Osteoblast (primary cell): ENCODE measurements at regions not wholly inside any gene's neighbourhood (a gene's known extent, or its start where the extent isn't known, plus 50 kb on each side); places are given as distances from the start of the nearest gene placed in this dataset.

Experiments used
- DNase-seq: peaks from one replicate; pipeline ENCODE4 v3.0.0; 2011; ENCODE audit warnings: low spot score, mixed read lengths; ENCODE audit not compliant: insufficient read length; ENCODE audit errors: missing footprints
- H2AFZ ChIP-seq: 2 replicates; pipeline ENCODE4 v1.6.0; 2011; ENCODE audit warnings: mild to moderate bottlenecking, low read length
- H3K27ac ChIP-seq: 2 replicates; pipeline ENCODE4 v1.5.1; 2011; ENCODE audit warnings: mild to moderate bottlenecking, low read depth, low read length, moderate library complexity
- H3K27me3 ChIP-seq: 2 replicates; pipeline ENCODE4 v1.6.0; 2012; ENCODE audit warnings: mild to moderate bottlenecking, control low read depth, inconsistent platforms, low read length, moderate library complexity; ENCODE audit not compliant: insufficient read depth
- H3K36me3 ChIP-seq: 2 replicates; pipeline ENCODE4 v1.5.1; 2011; ENCODE audit warnings: mild to moderate bottlenecking, low read length, control low read depth, moderate library complexity; ENCODE audit not compliant: insufficient read depth
- H3K4me1 ChIP-seq: 2 replicates; pipeline ENCODE4 v1.5.1; 2011; ENCODE audit warnings: mild to moderate bottlenecking, low read length, control low read depth, moderate library complexity; ENCODE audit not compliant: insufficient read depth
- H3K4me2 ChIP-seq: 2 replicates; pipeline ENCODE4 v1.6.0; 2011; ENCODE audit warnings: mild to moderate bottlenecking, low read length; ENCODE audit not compliant: insufficient read depth
- H3K4me3 ChIP-seq: fragments of 200-600 bp; sonication (generic); 3 replicates; pipeline ENCODE4 v1.5.1; 2012; ENCODE audit warnings: mild to moderate bottlenecking, low read length, inconsistent platforms; ENCODE audit not compliant: insufficient read depth
- H3K79me2 ChIP-seq: 2 replicates; pipeline ENCODE4 v1.6.0; 2012; ENCODE audit warnings: mild to moderate bottlenecking, low read length, control low read depth, inconsistent platforms; ENCODE audit not compliant: insufficient read depth
- H3K9me3 ChIP-seq: 2 replicates; pipeline ENCODE4 v1.5.1; 2011; ENCODE audit warnings: low read depth, low read length, control low read depth
- H4K20me1 ChIP-seq: 2 replicates; pipeline ENCODE4 v1.6.0; 2012; ENCODE audit warnings: mild to moderate bottlenecking, low read length, control low read depth; ENCODE audit not compliant: insufficient read depth
- CTCF ChIP-seq: IDR thresholded peaks from 2 replicates; pipeline ENCODE4 v1.5.1; 2011; ENCODE audit warnings: mild to moderate bottlenecking, low read depth, low read length, moderate library complexity; ENCODE audit errors: extremely low read depth

DNA sequence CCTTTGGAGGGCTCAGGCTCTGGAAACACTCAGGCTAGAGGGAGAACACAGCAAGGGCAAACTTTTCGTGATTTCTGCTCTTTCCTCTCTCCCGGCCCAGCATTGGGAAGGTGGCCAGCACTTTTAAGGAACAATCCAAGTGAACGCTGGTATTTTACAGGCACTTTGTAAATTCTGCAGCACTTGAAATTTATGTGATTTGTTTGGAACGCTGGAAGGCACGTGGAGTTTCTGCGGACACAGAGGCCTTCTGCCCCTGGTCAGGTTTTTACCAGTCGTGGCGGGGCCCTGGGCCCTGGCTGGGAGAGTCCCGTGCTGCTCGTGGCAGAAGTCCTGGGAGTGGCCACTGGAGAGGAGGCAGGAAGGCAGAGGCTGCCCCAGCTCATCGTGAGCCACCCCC, 188.6 kb downstream of the ENGASE start:
- DNase-seq: no peak
- no peaks in the 10 kb centered on the region for H4K20me1 ChIP-seq

DNA sequence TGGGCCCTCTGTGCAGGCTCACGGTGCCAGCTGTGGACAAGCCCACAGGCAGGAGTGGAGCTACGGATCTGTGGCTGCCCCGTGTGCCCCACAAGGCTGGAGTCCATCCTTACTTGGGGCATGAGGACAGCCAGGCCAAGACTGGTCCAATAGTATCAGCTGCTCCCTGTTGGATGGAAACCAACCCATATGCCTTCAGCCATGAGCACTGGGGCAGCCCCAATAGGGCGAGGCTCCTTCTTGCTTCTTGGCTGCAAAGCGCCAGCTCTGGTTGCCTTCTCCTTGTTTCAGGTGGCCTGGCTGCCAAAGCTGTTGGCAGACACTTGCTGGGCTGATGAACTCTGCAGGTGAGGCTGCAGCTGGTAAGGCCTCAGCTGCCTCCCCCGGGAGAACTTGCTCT, 188.0 kb downstream of the ENGASE start:
- H3K4me1 ChIP-seq: no peaks in the 10 kb centered on the region
- no peaks in the 10 kb centered on the region for H4K20me1 ChIP-seq
- TF ChIP-seq CTCF: no peak
- H2AFZ ChIP-seq: no peak overlapping the region
- H3K9me3 ChIP-seq: no peaks in the 10 kb centered on the region
- H3K27ac ChIP-seq: no peak overlapping the region
- peaks cover 27% of the 10 kb centered on the region for H3K27me3 ChIP-seq
- H3K4me3 ChIP-seq: no peak overlapping the region
- no peak overlapping the region for H3K4me2 ChIP-seq
- no peak for DNase-seq
- no peaks in the 10 kb centered on the region for H3K79me2 ChIP-seq
- H3K36me3 ChIP-seq: no peaks in the 10 kb centered on the region

More for the DNA sequence above, 188.6 kb downstream of the ENGASE start:
- H3K79me2 ChIP-seq: no peaks in the 10 kb centered on the region
- no peaks in the 10 kb centered on the region for H3K9me3 ChIP-seq
- H3K27me3 ChIP-seq: peaks cover 31% of the 10 kb centered on the region
- H2AFZ ChIP-seq: no peak overlapping the region
- no peak for TF ChIP-seq CTCF
- H3K4me3 ChIP-seq: no peak overlapping the region
- no peaks in the 10 kb centered on the region for H3K36me3 ChIP-seq
- no peak overlapping the region for H3K27ac ChIP-seq
- no peak overlapping the region for H3K4me2 ChIP-seq
- no peaks in the 10 kb centered on the region for H3K4me1 ChIP-seq

- Histone ChIP-seq H4K20me1 (no peaks in the 10 kb centered on the region), H3K4me1 (no peaks in the 10 kb centered on the region), H2AFZ (no peak overlapping the region), H3K27me3 (peaks cover 30% of the 10 kb centered on the region), H3K4me2 (no peak overlapping the region), H3K36me3 (no peaks in the 10 kb centered on the region), H3K4me3 (no peak overlapping the region), H3K9me3 (no peaks in the 10 kb centered on the region), H3K79me2 (no peaks in the 10 kb centered on the region), H3K27ac (no peak overlapping the region)
- no peak for TF ChIP-seq CTCF
- no peak for DNase-seq
Measured at GRCh38 chr17:79261355-79262072, 186.9 kb downstream of the ENGASE start.

GRCh38 chr17:79258843-79259242, 184.2 kb downstream of the ENGASE start:
- no peak overlapping the region for H3K4me3 ChIP-seq
- H3K4me2 ChIP-seq: no peak overlapping the region
- no peaks in the 10 kb centered on the region for H3K4me1 ChIP-seq
- no peaks in the 10 kb centered on the region for H3K79me2 ChIP-seq
- no peak for TF ChIP-seq CTCF
- no peak for DNase-seq
- H3K36me3 ChIP-seq: no peaks in the 10 kb centered on the region
- peaks cover 13% of the 10 kb centered on the region for H3K27me3 ChIP-seq
- no peaks in the 10 kb centered on the region for H4K20me1 ChIP-seq
- no peak overlapping the region for H2AFZ ChIP-seq
- H3K9me3 ChIP-seq: no peaks in the 10 kb centered on the region
- no peak overlapping the region for H3K27ac ChIP-seq
